ENCODE measurements at regions not wholly inside any gene's neighbourhood (a gene's known extent, or its start where the extent isn't known, plus 50 kb on each side); places are given as distances from the start of the nearest gene placed in this dataset.

DNA sequence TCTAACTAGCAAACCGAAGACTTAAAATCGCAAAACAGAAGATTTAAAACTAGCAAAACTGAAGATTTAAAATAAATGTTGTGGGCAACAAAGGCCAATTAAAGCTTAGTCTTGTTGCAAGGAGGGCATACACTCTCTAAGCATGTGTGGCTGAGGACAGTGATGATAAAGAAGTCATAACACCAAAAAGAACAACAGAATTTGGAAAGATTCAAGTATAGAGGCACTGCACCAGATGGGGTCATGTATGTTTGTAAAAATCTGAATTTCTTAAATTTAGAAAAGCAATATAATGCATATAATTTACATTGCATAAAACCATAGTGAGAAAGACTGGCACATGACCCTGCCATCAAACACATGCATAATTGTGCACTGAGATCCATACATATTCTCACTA is 743.8 kb downstream of the TAF11L14 start:
- Histone ChIP-seq H3K4me1 (ENCODE audit: control insufficient read depth, extremely low read depth, insufficient read depth, low read length) (no peaks in the 10 kb centered on the region), H3K9me3 (ENCODE audit: control insufficient read depth, insufficient read depth, low read depth, low read length) (no peaks in the 10 kb centered on the region), H4K20me1 (ENCODE audit: control insufficient read depth, extremely low read depth, insufficient read depth, low read length) (no peaks in the 10 kb centered on the region), H3K27ac (ENCODE audit: insufficient read depth, low read length) (no peak overlapping the region), H3K36me3 (ENCODE audit: control insufficient read depth, insufficient read depth, low read length) (no peaks in the 10 kb centered on the region), H3K4me3 (replicated peaks in 1 of 4; ENCODE audit: control extremely low read depth in 1 of 4, insufficient read depth in 1 of 4, low read depth in 3 of 4, low read length in 4 of 4) (no peak overlapping the region), H3K27me3 (ENCODE audit: control insufficient read depth, insufficient read depth, low read length) (no peaks in the 10 kb centered on the region), H3K4me2 (ENCODE audit: extremely low read depth, insufficient read depth, low read length) (no peak overlapping the region), H3K79me2 (ENCODE audit: control insufficient read depth, insufficient read depth, low read length) (no peaks in the 10 kb centered on the region), H3K9ac (ENCODE audit: insufficient read depth, low read length) (no peak overlapping the region), H2AFZ (ENCODE audit: low read length) (no peak overlapping the region)
- TF ChIP-seq EZH2 (IDR thresholded peaks at IDR 0.05; ENCODE audit: low read length, missing control alignments) = no peak
- TF ChIP-seq, protein P1, sequence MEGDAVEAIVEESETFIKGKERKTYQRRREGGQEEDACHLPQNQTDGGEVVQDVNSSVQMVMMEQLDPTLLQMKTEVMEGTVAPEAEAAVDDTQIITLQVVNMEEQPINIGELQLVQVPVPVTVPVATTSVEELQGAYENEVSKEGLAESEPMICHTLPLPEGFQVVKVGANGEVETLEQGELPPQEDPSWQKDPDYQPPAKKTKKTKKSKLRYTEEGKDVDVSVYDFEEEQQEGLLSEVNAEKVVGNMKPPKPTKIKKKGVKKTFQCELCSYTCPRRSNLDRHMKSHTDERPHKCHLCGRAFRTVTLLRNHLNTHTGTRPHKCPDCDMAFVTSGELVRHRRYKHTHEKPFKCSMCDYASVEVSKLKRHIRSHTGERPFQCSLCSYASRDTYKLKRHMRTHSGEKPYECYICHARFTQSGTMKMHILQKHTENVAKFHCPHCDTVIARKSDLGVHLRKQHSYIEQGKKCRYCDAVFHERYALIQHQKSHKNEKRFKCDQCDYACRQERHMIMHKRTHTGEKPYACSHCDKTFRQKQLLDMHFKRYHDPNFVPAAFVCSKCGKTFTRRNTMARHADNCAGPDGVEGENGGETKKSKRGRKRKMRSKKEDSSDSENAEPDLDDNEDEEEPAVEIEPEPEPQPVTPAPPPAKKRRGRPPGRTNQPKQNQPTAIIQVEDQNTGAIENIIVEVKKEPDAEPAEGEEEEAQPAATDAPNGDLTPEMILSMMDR (conservative IDR thresholded peaks at IDR 0.05 in 1 of 2, IDR thresholded peaks at IDR 0.05 in 1 of 2; ENCODE audit: low read depth in 1 of 2, low read length in 2 of 2) = no peak
- DNase-seq (ENCODE audit: low read depth in 2 of 2) = no peak

DNA sequence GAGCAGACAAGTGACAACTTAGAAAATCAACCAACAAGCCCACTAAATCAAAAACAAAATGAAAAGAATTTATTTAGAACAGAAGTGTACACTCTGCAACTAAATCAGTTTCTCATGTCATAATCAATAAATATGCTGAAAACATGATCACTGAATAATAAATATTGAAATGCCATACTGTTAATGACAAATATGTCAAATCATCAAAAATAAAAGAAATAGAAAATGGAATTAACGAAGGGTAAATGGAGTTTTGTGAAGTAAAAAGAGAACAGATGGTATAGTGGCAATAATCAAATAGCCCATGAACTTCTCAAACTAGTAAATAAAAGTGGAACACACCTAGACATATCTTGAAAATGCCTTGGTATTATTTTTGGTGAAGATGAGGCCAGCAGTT is 744.9 kb downstream of the TAF11L14 start:
- TF ChIP-seq, protein P1 (conservative IDR thresholded peaks at IDR 0.05 in 1 of 2, IDR thresholded peaks at IDR 0.05 in 1 of 2; ENCODE audit: low read depth in 1 of 2, low read length in 2 of 2) = no peak
- no peak for TF ChIP-seq EZH2 (IDR thresholded peaks at IDR 0.05; ENCODE audit: low read length, missing control alignments)
- Histone ChIP-seq H3K4me3 (replicated peaks in 1 of 4; ENCODE audit: control extremely low read depth in 1 of 4, insufficient read depth in 1 of 4, low read depth in 3 of 4, low read length in 4 of 4) (no peak overlapping the region), H2AFZ (ENCODE audit: low read length) (no peak overlapping the region)

DNA sequence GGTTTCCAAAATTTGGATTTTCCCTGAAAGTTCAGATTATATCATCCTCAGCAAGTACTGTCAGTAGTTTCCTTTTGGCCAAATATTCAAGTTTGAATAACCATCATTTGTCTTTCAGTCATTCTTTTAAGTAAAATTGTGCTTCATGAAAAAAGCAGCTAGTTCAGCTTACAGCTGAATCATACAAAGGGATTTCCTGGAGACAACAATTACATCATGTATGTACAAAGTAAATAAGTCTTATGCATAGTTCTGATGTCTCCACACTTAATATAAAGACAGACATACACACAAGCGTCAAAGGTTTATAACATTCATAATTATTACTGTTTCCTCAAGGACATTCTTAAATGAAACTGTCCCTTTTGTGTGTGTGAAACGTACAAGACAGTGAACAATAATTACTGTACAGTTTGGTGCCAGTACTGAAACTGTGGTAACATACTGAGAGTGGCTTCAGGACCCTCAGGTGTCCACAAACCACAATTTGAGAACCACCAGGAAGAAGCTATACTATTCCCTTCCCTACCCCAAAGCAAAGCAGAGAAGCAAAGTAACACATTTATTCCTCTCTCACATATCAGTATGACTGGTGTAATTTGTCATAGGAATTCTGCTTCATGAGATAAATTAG is 746.6 kb downstream of the TAF11L14 start:
- TF ChIP-seq EZH2 (IDR thresholded peaks at IDR 0.05; ENCODE audit: low read length, missing control alignments) = no peak
- TF ChIP-seq, protein P1 (conservative IDR thresholded peaks at IDR 0.05 in 1 of 2, IDR thresholded peaks at IDR 0.05 in 1 of 2; ENCODE audit: low read depth in 1 of 2, low read length in 2 of 2) = no peak
- Histone ChIP-seq H3K79me2 (ENCODE audit: control insufficient read depth, insufficient read depth, low read length) (no peaks in the 10 kb centered on the region), H3K4me2 (ENCODE audit: extremely low read depth, insufficient read depth, low read length) (no peak overlapping the region), H3K4me3 (replicated peaks in 1 of 4; ENCODE audit: control extremely low read depth in 1 of 4, insufficient read depth in 1 of 4, low read depth in 3 of 4, low read length in 4 of 4) (no peak overlapping the region), H3K27me3 (ENCODE audit: control insufficient read depth, insufficient read depth, low read length) (no peaks in the 10 kb centered on the region), H4K20me1 (ENCODE audit: control insufficient read depth, extremely low read depth, insufficient read depth, low read length) (no peaks in the 10 kb centered on the region), H3K9ac (ENCODE audit: insufficient read depth, low read length) (no peak overlapping the region), H3K36me3 (ENCODE audit: control insufficient read depth, insufficient read depth, low read length) (no peaks in the 10 kb centered on the region), H3K9me3 (ENCODE audit: control insufficient read depth, insufficient read depth, low read depth, low read length) (no peaks in the 10 kb centered on the region), H3K4me1 (ENCODE audit: control insufficient read depth, extremely low read depth, insufficient read depth, low read length) (no peaks in the 10 kb centered on the region), H2AFZ (ENCODE audit: low read length) (no peak overlapping the region), H3K27ac (ENCODE audit: insufficient read depth, low read length) (no peak overlapping the region)
- DNase-seq (ENCODE audit: low read depth in 2 of 2) = no peak

More for the DNA sequence above, 744.9 kb downstream of the TAF11L14 start:
- Histone ChIP-seq H3K9ac (ENCODE audit: insufficient read depth, low read length) (no peak overlapping the region), H3K9me3 (ENCODE audit: control insufficient read depth, insufficient read depth, low read depth, low read length) (no peaks in the 10 kb centered on the region), H3K79me2 (ENCODE audit: control insufficient read depth, insufficient read depth, low read length) (no peaks in the 10 kb centered on the region), H3K4me2 (ENCODE audit: extremely low read depth, insufficient read depth, low read length) (no peak overlapping the region), H3K27ac (ENCODE audit: insufficient read depth, low read length) (no peak overlapping the region), H3K4me1 (ENCODE audit: control insufficient read depth, extremely low read depth, insufficient read depth, low read length) (no peaks in the 10 kb centered on the region), H3K36me3 (ENCODE audit: control insufficient read depth, insufficient read depth, low read length) (no peaks in the 10 kb centered on the region), H4K20me1 (ENCODE audit: control insufficient read depth, extremely low read depth, insufficient read depth, low read length) (no peaks in the 10 kb centered on the region), H3K27me3 (ENCODE audit: control insufficient read depth, insufficient read depth, low read length) (no peaks in the 10 kb centered on the region)
- no peak for DNase-seq (ENCODE audit: low read depth in 2 of 2)
